Heart left ventricle (tissue), 16 donors: ENCODE measurements at regions not wholly inside any gene's neighbourhood (a gene's known extent, or its start where the extent isn't known, plus 50 kb on each side); places are given as distances from the start of the nearest gene placed in this dataset.
A peak's percentile ranks its signal among the peaks of the same experiment; 100 is the strongest.

Source experiments
- ATAC-seq, 4 donors: fragments of 200-7000 bp; cut with Tn5 transposase; one replicate each; pipeline ENCODE4 v1.9.1; 2020 to 2022; ENCODE audit warnings: moderate library complexity in 4 of 4, mild to moderate bottlenecking in 3 of 4, moderate number of reproducible peaks in 1 of 4
- DNase-seq, 5 donors: peaks; one replicate each; pipeline ENCODE4 v3.0.0-alpha.2; 2020
- H3K27ac ChIP-seq, 12 donors: fragments of 200-600 bp; sonication (generic) in 4 of 12; one replicate each; pipeline versions ENCODE4 v1.5.0 to v1.8.0; 2016 to 2022; ENCODE audit warnings: mild to moderate bottlenecking in 2 of 12
- H3K27me3 ChIP-seq, 9 donors: fragments of 200-600 bp; sonication (generic) in 2 of 9; one replicate each; pipeline versions ENCODE4 v1.5.1 to v1.8.0; 2016 to 2022; ENCODE audit warnings: mild to moderate bottlenecking in 3 of 9
- H3K36me3 ChIP-seq, 9 donors: fragments of 200-600 bp; sonication (generic) in 2 of 9; one replicate each; pipeline versions ENCODE4 v1.5.0 to v1.8.0; 2018 to 2022; ENCODE audit warnings: mild to moderate bottlenecking in 2 of 9
- H3K4me1 ChIP-seq, 12 donors: fragments of 200-600 bp; sonication (generic) in 4 of 12; one replicate each; pipeline versions ENCODE4 v1.5.0 to v1.8.0; 2016 to 2022; ENCODE audit warnings: mild to moderate bottlenecking in 3 of 12
- H3K4me3 ChIP-seq, 12 donors: fragments of 200-600 bp; sonication (generic) in 4 of 12; one replicate each; pipeline versions ENCODE4 v1.5.0 to v1.8.0; 2017 to 2022; ENCODE audit warnings: mild to moderate bottlenecking in 9 of 12, moderate library complexity in 4 of 12
- H3K9me3 ChIP-seq, 12 donors: fragments of 200-600 bp; sonication (generic) in 4 of 12; one replicate each; pipeline versions ENCODE4 v1.5.0 to v1.8.0; 2016 to 2022; ENCODE audit warnings: mild to moderate bottlenecking in 1 of 12
- CTCF ChIP-seq, 12 donors: fragments of 200-600 bp; sonication (generic) in 4 of 12; IDR thresholded peaks; one replicate each; pipeline versions ENCODE4 v1.5.0 to v1.8.0; 2018 to 2022; ENCODE audit warnings: antibody characterized with exemption in 12 of 12, mild to moderate bottlenecking in 5 of 12
- POLR2A ChIP-seq, 2 donors: fragments of 450-650 bp; IDR thresholded peaks; one replicate each; pipeline ENCODE4 v1.6.1; 2017; ENCODE audit warnings: antibody characterized with exemption in 2 of 2, mild to moderate bottlenecking in 2 of 2, moderate library complexity in 2 of 2
- WGBS, 4 donors: extraction: QIAGEN DNeasy Blood & Tissue Kit in 2 of 4; methylation state at CpG; one replicate each; pipeline versions ENCODE4 v1.1.5 to v1.1.7; 2013 to 2018; 5-methylcytosine and 5-hydroxymethylcytosine counted together
- intact Hi-C, 10 donors: fragments of 100-400 bp; cut with DNase I; formaldehyde crosslinking; loops; one replicate each; pipeline versions ENCODE4 v1.11.1 to v1.14.2; 2022
- donor health status: ischemic (EF 13 %, LVEDD 7.1; RV severe dilation, severe dysfunction).
- donor health status: healthy with polysubstance abuse.
- donor health status: DM: no; HTN: yes; CAD: no.
- donor health status: DM: no; HTN: no; CAD: no.
- donor health status: ischemic (EF 25% LVEDD 6.9; RV normal size, moderate dysfunction).
- donor health status: ischemic (EF 25% LVEDD 5.7; RV mildly dilated, moderate dysfunction).
- donor health status: healthy.
- donor health status: DM: yes; HTN: yes; CAD: no.
- donor health status: ischemic (EF 35%, LVEDD 5.7; RV mildly dilated, moderate dysfunction).
- donor health status: nonischemic (EF 11% LVEDD 7.7; RV severe dilation, severe dysfunction).
- donor health status: DM: yes; HTN: yes; CAD: no.
- donor health status: PGD.
- donor health status: ischemic (EF 29% LVEDD 5.4; RV normal size, mild dysfunction).
- donor health status: nonischemic (EF 23%, LVEDD 6.1; RV moderate dilation, normal function).

- H3K4me3 ChIP-seq, result no peak overlapping the region
- ATAC-seq (no peak), DNase-seq (no peak)
- no peaks in the 10 kb centered on the region for H3K36me3 ChIP-seq
- peaks cover 0 to 9% (median 0%) of the 10 kb centered on the region in 12 donors for H3K4me1 ChIP-seq
- H3K9me3 ChIP-seq, result peaks cover 0 to 18% (median 5%) of the 10 kb centered on the region in 12 donors
- 72 to 83% (median 79%) methylated on average over 1 of the region's 1 CpG for WGBS, 4 donors
- H3K27me3 ChIP-seq, result no peaks in the 10 kb centered on the region
- no peak for TF ChIP-seq POLR2A (IDR thresholded peaks at IDR 0.05)
- TF ChIP-seq CTCF (IDR thresholded peaks at IDR 0.05), result no peak
- intact Hi-C loops, result loop anchor here in 4 of 10 donors (5.0 to 10.0 kb wide), 4 partner anchors 249 to 759 kb away; partner anchors contain the start of gene PIK3R1 (in 1 of the 4)
- H3K27ac ChIP-seq, result no peak overlapping the region
These were observed 299.5 kb upstream of the CD180 start for GRCh38 chr5:67496051-67496450.

GRCh38 chr5:67495072-67495471 is 298.5 kb upstream of the CD180 start:
- no peak for DNase-seq
- 89 to 92% (median 91%) methylated on average over 3 of the region's 3 CpGs for WGBS, 4 donors
- Histone ChIP-seq H3K4me3 (no peak overlapping the region), H3K36me3 (no peaks in the 10 kb centered on the region), H3K4me1 (peaks cover 0 to 9% (median 0%) of the 10 kb centered on the region in 12 donors), H3K9me3 (peaks cover 0 to 10% (median 3%) of the 10 kb centered on the region in 12 donors), H3K27ac (peak overlapping the region in 1 of 12 donors; percentile 63), H3K27me3 (no peaks in the 10 kb centered on the region)
- intact Hi-C loops, result loop anchor here in 6 of 10 donors (2.0 to 10.0 kb wide), 6 partner anchors 248 to 760 kb away; partner anchors contain the start of gene PIK3R1 (in 1 of the 6)
- TF ChIP-seq POLR2A (IDR thresholded peaks at IDR 0.05), result no peak
- TF ChIP-seq CTCF (IDR thresholded peaks at IDR 0.05), result no peak
- ATAC-seq, result no peak

- no peak overlapping the region for H3K4me3 ChIP-seq
These were observed 297.7 kb upstream of the CD180 start for GRCh38 chr5:67494186-67494855.

More at GRCh38 chr5:67494186-67494855, 297.7 kb upstream of the CD180 start:
- ATAC-seq (peak in 3 of 4 donors; percentile 19 to 27 (median 27)), DNase-seq (peak in 1 of 5 donors; percentile 22)
- Histone ChIP-seq H3K4me1 (peaks cover 0 to 9% (median 0%) of the 10 kb centered on the region in 12 donors), H3K27ac (peak overlapping the region in 1 of 12 donors; percentile 63), H3K9me3 (peaks cover 0 to 2% (median 0%) of the 10 kb centered on the region in 12 donors), H3K36me3 (no peaks in the 10 kb centered on the region), H3K27me3 (no peaks in the 10 kb centered on the region)
- intact Hi-C loops, result loop anchor here in 7 of 10 donors (2.0 to 10.0 kb wide), 8 partner anchors 198 to 760 kb away; partner anchors contain the start of gene PIK3R1 (in 1 of the 7)
- 87 to 93% (median 91%) methylated on average over 14 of the region's 14 CpGs for WGBS, 4 donors
- TF ChIP-seq CTCF (IDR thresholded peaks at IDR 0.05) (no peak), POLR2A (IDR thresholded peaks at IDR 0.05) (no peak)
